ENCODE measurements at regions not wholly inside any gene's neighbourhood (a gene's known extent, or its start where the extent isn't known, plus 50 kb on each side); places are given as distances from the start of the nearest gene placed in this dataset.

DNA sequence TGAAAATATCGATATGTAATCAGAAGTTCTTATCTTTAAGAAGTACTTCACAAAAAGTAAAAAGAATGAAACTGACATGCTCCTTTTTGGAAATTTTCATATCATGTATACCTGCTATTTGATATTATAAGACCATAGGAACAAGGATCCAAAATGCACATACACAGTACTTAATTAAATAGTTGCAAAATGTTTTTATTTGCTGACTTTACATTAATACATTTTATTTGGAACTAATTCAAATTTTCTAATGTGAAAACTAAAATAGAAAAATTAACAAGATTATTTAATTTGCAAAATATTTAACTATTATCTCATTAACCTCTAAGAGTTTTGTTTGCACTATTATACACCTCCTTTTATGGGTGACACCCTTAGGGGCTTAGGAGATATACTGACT lies 155.0 kb downstream of the TRAM1L1 start:
- TF ChIP-seq, protein P1, sequence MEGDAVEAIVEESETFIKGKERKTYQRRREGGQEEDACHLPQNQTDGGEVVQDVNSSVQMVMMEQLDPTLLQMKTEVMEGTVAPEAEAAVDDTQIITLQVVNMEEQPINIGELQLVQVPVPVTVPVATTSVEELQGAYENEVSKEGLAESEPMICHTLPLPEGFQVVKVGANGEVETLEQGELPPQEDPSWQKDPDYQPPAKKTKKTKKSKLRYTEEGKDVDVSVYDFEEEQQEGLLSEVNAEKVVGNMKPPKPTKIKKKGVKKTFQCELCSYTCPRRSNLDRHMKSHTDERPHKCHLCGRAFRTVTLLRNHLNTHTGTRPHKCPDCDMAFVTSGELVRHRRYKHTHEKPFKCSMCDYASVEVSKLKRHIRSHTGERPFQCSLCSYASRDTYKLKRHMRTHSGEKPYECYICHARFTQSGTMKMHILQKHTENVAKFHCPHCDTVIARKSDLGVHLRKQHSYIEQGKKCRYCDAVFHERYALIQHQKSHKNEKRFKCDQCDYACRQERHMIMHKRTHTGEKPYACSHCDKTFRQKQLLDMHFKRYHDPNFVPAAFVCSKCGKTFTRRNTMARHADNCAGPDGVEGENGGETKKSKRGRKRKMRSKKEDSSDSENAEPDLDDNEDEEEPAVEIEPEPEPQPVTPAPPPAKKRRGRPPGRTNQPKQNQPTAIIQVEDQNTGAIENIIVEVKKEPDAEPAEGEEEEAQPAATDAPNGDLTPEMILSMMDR (IDR thresholded peaks at IDR 0.05) = no peak
- TF ChIP-seq POLR2A (IDR thresholded peaks at IDR 0.05) = no peak
